Endothelial cell of umbilical vein (primary cell): ENCODE measurements at regions not wholly inside any gene's neighbourhood (a gene's known extent, or its start where the extent isn't known, plus 50 kb on each side); places are given as distances from the start of the nearest gene placed in this dataset.

ENCODE experiments used
- BruUV-seq: library from RNA; stranded (reverse); fragments of 400-500 nt; replicated peaks from 2 replicates; lab custom pipeline; 2021; lab: Mats Ljungman, UMichigan
- CTCF ChIA-PET: fragments of 300-600, 350-600 bp; sonication (Branson Sonifier 250); formaldehyde crosslinking; loops from one replicate; lab custom pipeline; 2021; ENCODE audit warnings: antibody characterized with exemption, inconsistent platforms; lab: Charles Lee
- POLR2A ChIA-PET: fragments of 300-600, 350-600 bp; sonication (Branson Sonifier 250); formaldehyde crosslinking; loops from one replicate; lab custom pipeline; 2021; ENCODE audit warnings: antibody characterized with exemption, inconsistent platforms; lab: Charles Lee
- DNase-seq: peaks from one replicate; pipeline ENCODE4 v3.0.0-alpha.2; 2011; ENCODE audit warnings: low read depth, low spot score
- FAIRE-seq: peaks from 2 replicates; lab custom pipeline; 2011; peaks lifted over from hg19 to GRCh38; lab: Jason Lieb, UNC
- H2AFZ ChIP-seq: 2 replicates; pipeline ENCODE4 v1.6.0; 2012; ENCODE audit warnings: low read depth, low read length, control low read depth, inconsistent platforms
- H3K27ac ChIP-seq: 2 replicates; pipeline ENCODE4 v1.5.1; 2011; ENCODE audit warnings: low read depth, mild to moderate bottlenecking, control low read depth, low read length, moderate library complexity; ENCODE audit not compliant: insufficient read depth
- H3K27me3 ChIP-seq, 2 experiments: 2 replicates each; pipeline versions ENCODE4 v1.6.0 to v1.6.1; 2011; ENCODE audit warnings: low read length in 2 of 2, mixed read lengths in 1 of 2; ENCODE audit not compliant: control insufficient read depth in 2 of 2, insufficient read depth in 2 of 2
- H3K36me3 ChIP-seq, 2 experiments: 2 replicates in 1 of 2; 3 replicates in 1 of 2; pipeline ENCODE4 v1.5.1; 2011; ENCODE audit warnings: low read length in 2 of 2, mild to moderate bottlenecking in 1 of 2, moderate library complexity in 1 of 2; ENCODE audit not compliant: control insufficient read depth in 2 of 2, insufficient read depth in 2 of 2; ENCODE audit errors: extremely low read depth in 1 of 2
- H3K4me1 ChIP-seq: 3 replicates; pipeline ENCODE4 v1.5.1; 2011; ENCODE audit warnings: mild to moderate bottlenecking, low read length; ENCODE audit not compliant: control insufficient read depth, insufficient read depth; ENCODE audit errors: extremely low read depth
- H3K4me2 ChIP-seq: 2 replicates; pipeline ENCODE4 v1.6.1; 2011; ENCODE audit warnings: low read length, control low read depth, mixed read lengths; ENCODE audit not compliant: insufficient read depth
- H3K4me3 ChIP-seq, 3 experiments: fragments of 200-600 bp in 1 of 3; sonication (generic), shearing (Covaris generic) in 1 of 3; replicated peaks in 1 of 3; 2 replicates each; pipeline ENCODE4 v1.5.1; 2011 to 2016; ENCODE audit warnings: control low read depth in 3 of 3, low read length in 3 of 3, mild to moderate bottlenecking in 2 of 3, inconsistent platforms in 1 of 3, low read depth in 1 of 3, moderate library complexity in 1 of 3; ENCODE audit not compliant: insufficient read depth in 1 of 3
- H3K79me2 ChIP-seq: 2 replicates; pipeline ENCODE4 v1.6.0; 2012; ENCODE audit warnings: low read length, inconsistent platforms; ENCODE audit not compliant: control insufficient read depth, insufficient read depth
- H3K9ac ChIP-seq: replicated peaks from 2 replicates; pipeline ENCODE3; 2011; ENCODE audit warnings: low read length, control low read depth; ENCODE audit not compliant: insufficient read depth; ENCODE audit errors: extremely low read depth
- H3K9me1 ChIP-seq: replicated peaks from 3 replicates; pipeline ENCODE4 v1.6.0; 2011; ENCODE audit warnings: mild to moderate bottlenecking, low read length; ENCODE audit not compliant: control insufficient read depth, insufficient read depth; ENCODE audit errors: extremely low read depth
- H3K9me3 ChIP-seq: replicated peaks from 2 replicates; pipeline ENCODE4 v1.5.1; 2012; ENCODE audit warnings: low read length, inconsistent platforms; ENCODE audit not compliant: control insufficient read depth, insufficient read depth
- H4K20me1 ChIP-seq: replicated peaks from 2 replicates; pipeline ENCODE3; 2011; ENCODE audit warnings: mild to moderate bottlenecking, low read length; ENCODE audit not compliant: control insufficient read depth, insufficient read depth; ENCODE audit errors: extremely low read depth
- EZH2 ChIP-seq: IDR thresholded peaks from 2 replicates; pipeline ENCODE4 v1.6.1; 2012; ENCODE audit warnings: borderline replicate concordance, low read depth, mild to moderate bottlenecking, moderate library complexity, low read length, inconsistent platforms; ENCODE audit not compliant: severe bottlenecking
- FOS ChIP-seq: IDR thresholded peaks from 2 replicates; pipeline ENCODE4 v1.6.1; 2011; ENCODE audit warnings: mild to moderate bottlenecking, low read length, moderate library complexity, borderline replicate concordance; ENCODE audit not compliant: insufficient read depth
- GATA2 ChIP-seq: IDR thresholded peaks from 2 replicates; pipeline ENCODE4 v1.7.0; 2011; ENCODE audit warnings: low read depth, mild to moderate bottlenecking, moderate library complexity, mixed read lengths, low read length; ENCODE audit not compliant: insufficient read length, insufficient read depth
- JUN ChIP-seq: IDR thresholded peaks from 2 replicates; pipeline ENCODE4 v1.6.1; 2011; ENCODE audit warnings: borderline replicate concordance, low read depth; ENCODE audit not compliant: insufficient read length, insufficient read depth
- MYC ChIP-seq: IDR thresholded peaks from one replicate; pipeline ENCODE4 v1.6.1; 2011; ENCODE audit warnings: mild to moderate bottlenecking, low read depth, low read length
- POLR2A ChIP-seq: IDR thresholded peaks from 2 replicates; pipeline ENCODE4 v1.6.1; 2012; ENCODE audit warnings: low read depth, mild to moderate bottlenecking, control low read depth, low read length
- POLR2AphosphoS5 ChIP-seq: IDR thresholded peaks from 2 replicates; pipeline ENCODE4 v1.6.1; 2012; ENCODE audit warnings: low read depth, mild to moderate bottlenecking, control low read depth, low read length, moderate library complexity; ENCODE audit not compliant: insufficient read depth
- dilution Hi-C: fragments of 300-500 bp; cut with MboI; formaldehyde crosslinking; loops from one replicate; pipeline ENCODE4 v1.15.0; 2019; ENCODE audit warnings: low sequenced_read_pairs; ENCODE audit not compliant: extremely low pct_ligation_motif_present
- intact Hi-C: fragments of 100-400 bp; cut with micrococcal nuclease; formaldehyde crosslinking; loops from one replicate; pipeline ENCODE4 v1.10.0; 2022
- TF ChIP-seq, protein P1 (sequence below), 2 donors: IDR thresholded peaks; 1 replicate in 1 of 2; 2 replicates in 1 of 2; pipeline ENCODE4 v1.5.1; 2011; ENCODE audit warnings: low read length in 2 of 2, mild to moderate bottlenecking in 2 of 2, moderate library complexity in 2 of 2, control low read depth in 1 of 2, inconsistent platforms in 1 of 2, low read depth in 1 of 2; ENCODE audit not compliant: insufficient read depth in 1 of 2; ENCODE audit errors: extremely low read depth in 1 of 2
- TF ChIP-seq, protein P2 (sequence below): IDR thresholded peaks from 2 replicates; pipeline ENCODE4 v1.6.1; 2011; ENCODE audit not compliant: insufficient read depth, insufficient read length

DNA sequence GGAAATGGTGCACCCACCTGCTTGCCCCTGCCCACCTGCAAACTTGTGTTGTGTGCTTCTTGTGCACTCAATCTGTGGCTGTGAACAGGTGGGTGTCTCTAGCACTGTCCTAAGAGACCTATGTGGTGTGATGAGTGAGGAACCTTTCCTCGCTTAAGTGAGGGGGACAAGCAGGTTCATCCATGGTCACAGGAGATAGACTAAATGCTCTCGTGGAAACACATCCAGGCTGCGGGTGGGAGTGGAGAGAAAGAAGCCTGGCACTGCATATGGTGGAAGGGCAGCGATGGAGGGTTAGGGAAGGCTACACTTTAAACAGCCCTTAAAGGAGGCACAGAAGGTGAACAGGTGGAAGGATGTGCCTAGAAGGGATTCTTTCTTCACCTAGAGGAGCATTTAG is 330.9 kb downstream of the CXCL12 start:
- ChIA-PET POLR2A (no interaction called here), CTCF (no interaction called here)
- H4K20me1 ChIP-seq = no peaks in the 10 kb centered on the region
- TF ChIP-seq GATA2 (no peak), EZH2 (no peak)
- intact Hi-C loops = no loop called here
- H2AFZ ChIP-seq = no peak overlapping the region
- no peaks in the 10 kb centered on the region for H3K4me1 ChIP-seq
- H3K9me1 ChIP-seq = no peaks in the 10 kb centered on the region
- no peak overlapping the region for H3K4me3 ChIP-seq
- no peak overlapping the region for H3K4me2 ChIP-seq
- FAIRE-seq (no peak), DNase-seq (no peak)
- no peak overlapping the region for H3K9ac ChIP-seq
- no peak overlapping the region for H3K27ac ChIP-seq
- H3K27me3 ChIP-seq = no peaks in the 10 kb centered on the region
- dilution Hi-C loops = no loop called here
- H3K36me3 ChIP-seq = no peaks in the 10 kb centered on the region
- BruUV-seq = no TSS peak
- no peaks in the 10 kb centered on the region for H3K79me2 ChIP-seq
- H3K9me3 ChIP-seq = no peaks in the 10 kb centered on the region

DNA sequence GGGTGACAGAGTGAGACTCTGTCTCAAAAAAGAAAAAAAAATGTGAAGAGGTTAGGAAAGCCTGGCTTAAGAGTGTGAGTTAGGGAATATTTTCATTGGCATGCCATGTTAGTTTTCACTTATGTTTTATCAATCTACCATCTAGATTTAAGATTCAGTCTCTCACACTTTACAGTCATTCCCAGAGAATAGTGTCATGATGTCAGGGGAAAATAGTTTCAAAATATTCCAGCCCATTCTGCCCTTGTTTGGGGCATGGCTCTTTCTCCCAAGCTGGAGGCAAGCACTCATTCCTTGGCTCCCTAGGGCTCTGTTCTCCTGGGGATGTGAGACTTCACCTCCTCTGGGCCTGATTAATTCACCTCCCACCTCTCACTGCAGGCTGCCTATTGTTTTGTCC is 331.5 kb downstream of the CXCL12 start:
- no peak for FAIRE-seq
- TF ChIP-seq POLR2AphosphoS5 (no peak), POLR2A (no peak), MYC (no peak), JUN (no peak), EZH2 (no peak), GATA2 (no peak), FOS (no peak)
- TF ChIP-seq, protein P1, sequence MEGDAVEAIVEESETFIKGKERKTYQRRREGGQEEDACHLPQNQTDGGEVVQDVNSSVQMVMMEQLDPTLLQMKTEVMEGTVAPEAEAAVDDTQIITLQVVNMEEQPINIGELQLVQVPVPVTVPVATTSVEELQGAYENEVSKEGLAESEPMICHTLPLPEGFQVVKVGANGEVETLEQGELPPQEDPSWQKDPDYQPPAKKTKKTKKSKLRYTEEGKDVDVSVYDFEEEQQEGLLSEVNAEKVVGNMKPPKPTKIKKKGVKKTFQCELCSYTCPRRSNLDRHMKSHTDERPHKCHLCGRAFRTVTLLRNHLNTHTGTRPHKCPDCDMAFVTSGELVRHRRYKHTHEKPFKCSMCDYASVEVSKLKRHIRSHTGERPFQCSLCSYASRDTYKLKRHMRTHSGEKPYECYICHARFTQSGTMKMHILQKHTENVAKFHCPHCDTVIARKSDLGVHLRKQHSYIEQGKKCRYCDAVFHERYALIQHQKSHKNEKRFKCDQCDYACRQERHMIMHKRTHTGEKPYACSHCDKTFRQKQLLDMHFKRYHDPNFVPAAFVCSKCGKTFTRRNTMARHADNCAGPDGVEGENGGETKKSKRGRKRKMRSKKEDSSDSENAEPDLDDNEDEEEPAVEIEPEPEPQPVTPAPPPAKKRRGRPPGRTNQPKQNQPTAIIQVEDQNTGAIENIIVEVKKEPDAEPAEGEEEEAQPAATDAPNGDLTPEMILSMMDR (IDR thresholded peaks at IDR 0.05; ENCODE audit: extremely low read depth in 1 of 2, insufficient read depth in 1 of 2, low read depth in 1 of 2, low read length in 2 of 2) = no peak
- TF ChIP-seq, protein P2, sequence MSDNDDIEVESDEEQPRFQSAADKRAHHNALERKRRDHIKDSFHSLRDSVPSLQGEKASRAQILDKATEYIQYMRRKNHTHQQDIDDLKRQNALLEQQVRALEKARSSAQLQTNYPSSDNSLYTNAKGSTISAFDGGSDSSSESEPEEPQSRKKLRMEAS = no peak
- POLR2A ChIA-PET = no interaction called here

More for the DNA sequence above, 331.5 kb downstream of the CXCL12 start:
- no peaks in the 10 kb centered on the region for H4K20me1 ChIP-seq
- no peaks in the 10 kb centered on the region for H3K27me3 ChIP-seq
- H3K9me1 ChIP-seq = no peaks in the 10 kb centered on the region
- no peak overlapping the region for H2AFZ ChIP-seq
- H3K9ac ChIP-seq = no peak overlapping the region
- H3K79me2 ChIP-seq = no peaks in the 10 kb centered on the region
- dilution Hi-C loops = no loop called here
- no TSS peak for BruUV-seq
- no peak overlapping the region for H3K4me3 ChIP-seq
- intact Hi-C loops = no loop called here
- CTCF ChIA-PET = no interaction called here
- H3K9me3 ChIP-seq = no peaks in the 10 kb centered on the region
- no peak overlapping the region for H3K27ac ChIP-seq
- DNase-seq = no peak
- H3K36me3 ChIP-seq = no peaks in the 10 kb centered on the region
- no peak overlapping the region for H3K4me2 ChIP-seq
- no peaks in the 10 kb centered on the region for H3K4me1 ChIP-seq
